ENCODE measurements at regions not wholly inside any gene's neighbourhood (a gene's known extent, or its start where the extent isn't known, plus 50 kb on each side); places are given as distances from the start of the nearest gene placed in this dataset.

DNA sequence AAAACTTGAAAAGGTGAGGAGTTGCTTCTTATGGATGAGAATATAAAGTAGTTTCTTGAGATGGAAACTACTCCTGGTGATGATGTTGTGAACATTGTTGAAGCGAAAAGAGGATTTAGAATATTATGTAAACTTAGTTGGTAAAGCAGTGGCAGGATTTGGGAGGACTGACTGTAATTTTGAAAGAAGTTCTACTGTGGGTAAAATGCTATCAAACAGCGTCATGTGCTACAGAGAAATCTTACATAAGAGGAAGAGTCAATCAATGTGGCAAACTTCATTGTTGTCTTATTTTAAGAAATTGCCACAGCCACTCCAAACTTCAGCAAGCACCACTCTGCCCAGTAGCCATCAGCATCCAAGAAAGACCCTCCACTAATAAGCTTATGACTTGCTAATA lies 112.9 kb upstream of the ZEB2 start:
- no peaks in the 10 kb centered on the region for H3K4me1 ChIP-seq
- no peaks in the 10 kb centered on the region for H3K9me3 ChIP-seq
- intact Hi-C loops (cut with DNase I), result no loop called here
- H3K27ac ChIP-seq, result no peak overlapping the region
- no peak for DNase-seq
- no peaks in the 10 kb centered on the region for H3K36me3 ChIP-seq (ENCODE audit: insufficient read depth in 1 of 2, low read depth in 1 of 2)
- no peak overlapping the region for H3K4me3 ChIP-seq
- ATAC-seq, result no peak
- TF ChIP-seq, protein P1, sequence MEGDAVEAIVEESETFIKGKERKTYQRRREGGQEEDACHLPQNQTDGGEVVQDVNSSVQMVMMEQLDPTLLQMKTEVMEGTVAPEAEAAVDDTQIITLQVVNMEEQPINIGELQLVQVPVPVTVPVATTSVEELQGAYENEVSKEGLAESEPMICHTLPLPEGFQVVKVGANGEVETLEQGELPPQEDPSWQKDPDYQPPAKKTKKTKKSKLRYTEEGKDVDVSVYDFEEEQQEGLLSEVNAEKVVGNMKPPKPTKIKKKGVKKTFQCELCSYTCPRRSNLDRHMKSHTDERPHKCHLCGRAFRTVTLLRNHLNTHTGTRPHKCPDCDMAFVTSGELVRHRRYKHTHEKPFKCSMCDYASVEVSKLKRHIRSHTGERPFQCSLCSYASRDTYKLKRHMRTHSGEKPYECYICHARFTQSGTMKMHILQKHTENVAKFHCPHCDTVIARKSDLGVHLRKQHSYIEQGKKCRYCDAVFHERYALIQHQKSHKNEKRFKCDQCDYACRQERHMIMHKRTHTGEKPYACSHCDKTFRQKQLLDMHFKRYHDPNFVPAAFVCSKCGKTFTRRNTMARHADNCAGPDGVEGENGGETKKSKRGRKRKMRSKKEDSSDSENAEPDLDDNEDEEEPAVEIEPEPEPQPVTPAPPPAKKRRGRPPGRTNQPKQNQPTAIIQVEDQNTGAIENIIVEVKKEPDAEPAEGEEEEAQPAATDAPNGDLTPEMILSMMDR (IDR thresholded peaks at IDR 0.05), result no peak
- 93 to 97% (median 96%) methylated on average over 2 of the region's 2 CpGs for WGBS, 3 donors
- H3K27me3 ChIP-seq (ENCODE audit: insufficient read depth in 3 of 3, low read length in 2 of 3), result no peaks in the 10 kb centered on the region

DNA sequence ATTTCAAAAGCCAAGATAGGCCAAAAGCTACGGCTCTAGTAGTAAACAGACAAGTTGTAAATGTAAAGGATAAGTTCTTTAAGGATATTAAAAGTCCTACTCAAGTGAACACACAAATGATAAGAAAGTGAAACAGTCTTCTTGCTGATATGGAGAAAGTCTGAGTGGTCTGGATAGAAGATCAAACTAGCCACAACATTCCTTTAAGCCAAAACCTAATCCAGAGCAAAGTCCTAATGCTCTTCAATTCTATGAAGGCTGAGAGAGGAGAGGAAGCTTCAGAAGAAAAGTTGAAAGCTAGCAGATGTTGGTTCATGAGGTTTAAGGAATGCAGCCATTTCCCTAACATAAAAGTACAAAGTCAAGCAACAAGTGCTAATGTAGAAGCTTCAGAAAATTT lies 111.7 kb upstream of the ZEB2 start:
- Histone ChIP-seq H3K9me3 (no peaks in the 10 kb centered on the region), H3K4me1 (no peaks in the 10 kb centered on the region), H3K27me3 (ENCODE audit: insufficient read depth in 3 of 3, low read length in 2 of 3) (no peaks in the 10 kb centered on the region), H3K36me3 (ENCODE audit: insufficient read depth in 1 of 2, low read depth in 1 of 2) (no peaks in the 10 kb centered on the region), H3K27ac (no peak overlapping the region), H3K4me3 (no peak overlapping the region)
- TF ChIP-seq, protein P1 (IDR thresholded peaks at IDR 0.05), result no peak
- no peak for ATAC-seq
- 88 to 95% (median 91%) methylated on average over 1 of the region's 1 CpG for WGBS, 3 donors
- no peak for DNase-seq
- intact Hi-C loops (cut with DNase I), result no loop called here

DNA sequence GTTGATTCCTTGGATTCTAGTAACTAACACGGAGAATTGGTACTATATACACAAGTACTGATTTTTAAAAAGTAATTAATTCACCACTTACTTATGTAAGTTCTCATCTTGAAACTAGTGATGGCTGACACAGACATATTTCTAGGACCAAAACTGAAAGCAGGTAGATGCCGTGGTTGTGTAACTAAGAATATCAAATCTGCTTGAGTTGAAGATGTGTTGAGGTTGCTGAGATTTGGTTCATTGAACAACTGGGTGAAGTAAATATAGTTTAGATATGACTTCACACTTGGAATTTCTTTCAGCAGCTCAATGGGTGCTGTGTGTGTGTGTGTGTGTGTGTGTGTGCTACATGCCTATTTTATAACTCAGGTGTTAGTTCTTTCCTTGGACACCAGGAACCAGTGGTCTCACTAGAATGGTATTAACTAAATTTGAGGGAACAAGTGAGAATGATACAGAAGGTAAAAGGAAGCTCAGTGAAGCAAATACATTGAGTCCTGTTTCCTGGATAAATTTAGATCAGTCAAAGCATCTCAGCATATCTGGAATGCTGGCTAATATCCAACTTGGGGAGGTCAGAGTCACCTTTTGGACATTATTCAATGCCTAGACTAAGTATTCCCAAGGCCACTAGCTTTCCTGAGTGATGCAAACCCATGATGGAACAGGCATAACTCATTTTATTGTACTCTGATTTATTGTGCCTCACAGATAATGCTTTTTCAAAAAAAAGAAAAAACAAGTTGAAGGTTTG lies 110.7 kb upstream of the ZEB2 start:
- Histone ChIP-seq H3K9me3 (no peaks in the 10 kb centered on the region), H3K4me1 (no peaks in the 10 kb centered on the region), H3K4me3 (no peak overlapping the region), H3K36me3 (ENCODE audit: insufficient read depth in 1 of 2, low read depth in 1 of 2) (no peaks in the 10 kb centered on the region), H3K27me3 (ENCODE audit: insufficient read depth in 3 of 3, low read length in 2 of 3) (no peaks in the 10 kb centered on the region), H3K27ac (no peak overlapping the region)
- ATAC-seq, result no peak
- TF ChIP-seq, protein P1 (IDR thresholded peaks at IDR 0.05), result no peak
- no peak for DNase-seq
- 79 to 87% (median 79%) methylated on average over 2 of the region's 2 CpGs for WGBS, 3 donors
- intact Hi-C loops (cut with DNase I), result no loop called here

DNA sequence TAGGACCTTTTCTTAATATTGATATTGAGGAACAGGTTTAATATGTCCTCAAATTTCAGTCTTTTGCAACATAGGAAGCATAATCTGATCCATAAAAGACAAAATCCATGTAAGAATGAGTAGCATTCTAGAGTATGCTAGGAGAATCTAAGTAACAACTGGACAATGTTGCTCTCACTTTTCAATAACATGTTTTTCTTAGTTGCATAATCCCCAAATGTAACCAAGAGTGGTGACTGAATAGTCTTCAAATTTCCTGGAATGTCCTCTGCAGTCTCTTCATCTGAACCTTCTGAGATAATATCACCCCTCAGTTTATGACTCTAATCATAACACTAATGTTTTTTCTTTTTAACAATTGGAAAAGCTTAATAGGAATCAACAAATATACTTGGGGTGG lies 110.0 kb upstream of the ZEB2 start:
- Histone ChIP-seq H3K27me3 (ENCODE audit: insufficient read depth in 3 of 3, low read length in 2 of 3) (no peaks in the 10 kb centered on the region), H3K9me3 (no peaks in the 10 kb centered on the region), H3K36me3 (ENCODE audit: insufficient read depth in 1 of 2, low read depth in 1 of 2) (no peaks in the 10 kb centered on the region), H3K4me3 (no peak overlapping the region), H3K27ac (no peak overlapping the region), H3K4me1 (no peaks in the 10 kb centered on the region)
- ATAC-seq (no peak), DNase-seq (no peak)
- TF ChIP-seq, protein P1 (IDR thresholded peaks at IDR 0.05), result no peak
- intact Hi-C loops (cut with DNase I), result no loop called here

DNA sequence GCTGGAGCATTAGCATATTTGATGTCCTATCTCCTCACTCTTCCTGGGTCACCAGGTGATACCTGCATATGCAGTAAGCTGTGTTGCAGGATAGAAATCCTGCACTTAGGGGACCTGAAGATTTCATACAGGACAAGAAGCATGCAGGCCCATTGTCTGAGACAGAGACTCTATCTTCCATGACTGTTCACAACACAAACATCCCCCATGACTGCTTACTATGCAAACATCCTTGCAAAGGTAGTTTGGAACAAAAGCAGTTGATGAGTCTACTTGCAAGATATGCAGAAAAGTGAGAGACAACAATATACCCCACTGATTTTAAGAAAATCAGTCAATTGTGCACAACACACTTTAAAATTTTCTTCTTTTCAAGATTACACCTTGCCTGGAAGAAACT lies 108.6 kb upstream of the ZEB2 start:
- DNase-seq, result no peak
- Histone ChIP-seq H3K36me3 (ENCODE audit: insufficient read depth in 1 of 2, low read depth in 1 of 2) (no peaks in the 10 kb centered on the region), H3K4me1 (no peaks in the 10 kb centered on the region), H3K4me3 (no peak overlapping the region), H3K9me3 (no peaks in the 10 kb centered on the region), H3K27ac (no peak overlapping the region), H3K27me3 (ENCODE audit: insufficient read depth in 3 of 3, low read length in 2 of 3) (no peaks in the 10 kb centered on the region)
- no peak for ATAC-seq
- intact Hi-C loops (cut with DNase I), result no loop called here
- TF ChIP-seq, protein P1 (IDR thresholded peaks at IDR 0.05), result no peak

Data from psoas muscle (tissue), 7 donors.